Activated CD4-positive, alpha-beta memory T cell treated with anti-CD3 and anti-CD28 coated beads for 36 hours (primary cell): ENCODE measurements at regions not wholly inside any gene's neighbourhood (a gene's known extent, or its start where the extent isn't known, plus 50 kb on each side); places are given as distances from the start of the nearest gene placed in this dataset.
"Not testable (repeated sequence)": the region's sequence is repeated elsewhere in the genome, so short reads cannot be mapped to it uniquely, and the experiment has no call there.

ENCODE experiments used
- CTCF ChIA-PET: fragments of 350-600 bp; sonication (Branson Sonifier 250); formaldehyde crosslinking; loops from one replicate; lab custom pipeline; 2021; ENCODE audit warnings: antibody characterized with exemption, inconsistent platforms; lab: Charles Lee
- POLR2A ChIA-PET: fragments of 350-600 bp; sonication (Branson Sonifier 250); formaldehyde crosslinking; loops from one replicate; lab custom pipeline; 2021; ENCODE audit warnings: antibody characterized with exemption; lab: Charles Lee
- DNase-seq: peaks from one replicate; pipeline ENCODE4 v3.0.0-alpha.2; 2020
- H3K27ac Mint-ChIP-seq: one replicate; pipeline ENCODE4 v1.8.0; 2021; ENCODE audit warnings: mixed read lengths
- H3K27me3 Mint-ChIP-seq: one replicate; pipeline ENCODE4 v1.8.0; 2021; ENCODE audit warnings: mixed read lengths
- H3K36me3 Mint-ChIP-seq: one replicate; pipeline ENCODE4 v1.8.0; 2021; ENCODE audit warnings: mixed read lengths
- H3K4me1 Mint-ChIP-seq: one replicate; pipeline ENCODE4 v1.8.0; 2021; ENCODE audit warnings: low read depth, mixed read lengths
- H3K4me3 Mint-ChIP-seq: one replicate; pipeline ENCODE4 v1.8.0; 2021; ENCODE audit warnings: mild to moderate bottlenecking, mixed read lengths
- H3K9me3 Mint-ChIP-seq: one replicate; pipeline ENCODE4 v1.8.0; 2021; ENCODE audit warnings: mixed read lengths
- intact Hi-C: fragments of 100-400 bp; cut with micrococcal nuclease; formaldehyde crosslinking; loops from one replicate; pipeline ENCODE4 v1.15.1; 2023

DNA sequence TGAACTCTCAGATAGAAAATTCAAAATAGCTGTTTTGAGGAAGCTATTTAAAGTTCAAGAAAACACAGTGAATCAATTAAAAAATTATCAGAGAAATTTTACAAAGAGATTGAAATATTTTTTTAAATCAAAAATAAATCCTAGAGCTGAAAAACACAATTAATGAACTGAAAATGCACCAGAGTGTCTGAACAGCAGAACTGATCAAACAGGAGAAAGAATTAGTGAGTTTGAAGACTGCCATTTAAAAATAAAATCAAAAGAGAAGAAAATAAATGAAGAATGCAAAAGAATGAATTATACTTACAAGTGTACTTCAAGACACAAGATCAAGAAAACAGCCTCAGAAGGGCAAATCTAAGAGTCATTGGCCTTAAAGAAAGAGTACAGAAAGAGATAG, 1000.2 kb upstream of the ATXN8OS start:
- Mint-ChIP-seq H3K4me1 (no peaks in the 10 kb centered on the region), H3K36me3 (no peaks in the 10 kb centered on the region), H3K9me3 (peaks cover 12% of the 10 kb centered on the region), H3K27me3 (no peaks in the 10 kb centered on the region), H3K4me3 (no peak overlapping the region), H3K27ac (no peak overlapping the region)
- intact Hi-C loops = no loop called here
- POLR2A ChIA-PET = no interaction called here
- no peak for DNase-seq
- CTCF ChIA-PET = no interaction called here

DNA sequence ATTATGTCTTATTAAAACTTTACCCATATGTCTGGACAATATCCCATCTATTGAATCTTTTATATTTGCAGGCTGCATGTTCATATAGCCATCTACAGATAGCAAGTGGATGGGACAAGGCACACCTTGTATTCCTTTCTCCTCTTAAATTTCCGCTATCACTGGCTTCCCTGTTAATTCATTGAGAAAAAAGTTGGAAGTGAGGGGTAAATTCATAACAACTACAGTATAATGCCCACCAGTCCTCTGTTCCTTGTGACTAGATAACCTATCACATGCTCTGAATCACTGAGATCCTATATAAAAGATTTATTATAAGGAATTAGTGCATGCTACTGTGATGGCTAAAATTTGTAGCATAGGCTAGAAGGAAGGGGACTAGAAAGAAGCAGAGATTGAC, 1005.8 kb upstream of the ATXN8OS start:
- CTCF ChIA-PET = no interaction called here
- intact Hi-C loops = no loop called here
- Mint-ChIP-seq H3K4me3 (no peak overlapping the region), H3K27ac (no peak overlapping the region), H3K27me3 (no peaks in the 10 kb centered on the region), H3K9me3 (peaks cover 9% of the 10 kb centered on the region), H3K36me3 (no peaks in the 10 kb centered on the region), H3K4me1 (no peaks in the 10 kb centered on the region)
- POLR2A ChIA-PET = no interaction called here
- no peak for DNase-seq

DNA sequence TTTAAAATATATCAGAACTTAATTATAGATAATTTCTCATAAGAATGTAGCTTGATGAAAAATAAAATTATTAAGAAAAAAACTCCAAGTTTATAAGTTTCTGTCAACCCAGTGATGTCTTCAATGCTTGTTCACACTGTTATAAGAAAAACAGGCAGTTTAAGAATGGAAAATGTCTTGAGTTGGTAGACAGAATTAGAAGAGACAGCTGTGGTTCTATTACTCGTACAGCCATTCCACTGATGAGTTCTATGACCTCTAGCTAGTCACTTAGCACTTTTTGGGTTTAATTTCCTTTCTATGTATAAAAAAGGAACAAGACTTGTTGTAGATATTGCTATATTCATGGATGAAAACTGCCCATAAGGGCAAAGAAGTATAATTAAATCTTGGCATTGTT, 1013.1 kb upstream of the ATXN8OS start:
- Mint-ChIP-seq H3K27me3 (no peaks in the 10 kb centered on the region), H3K9me3 (peaks cover 2% of the 10 kb centered on the region), H3K4me3 (no peak overlapping the region)

DNA sequence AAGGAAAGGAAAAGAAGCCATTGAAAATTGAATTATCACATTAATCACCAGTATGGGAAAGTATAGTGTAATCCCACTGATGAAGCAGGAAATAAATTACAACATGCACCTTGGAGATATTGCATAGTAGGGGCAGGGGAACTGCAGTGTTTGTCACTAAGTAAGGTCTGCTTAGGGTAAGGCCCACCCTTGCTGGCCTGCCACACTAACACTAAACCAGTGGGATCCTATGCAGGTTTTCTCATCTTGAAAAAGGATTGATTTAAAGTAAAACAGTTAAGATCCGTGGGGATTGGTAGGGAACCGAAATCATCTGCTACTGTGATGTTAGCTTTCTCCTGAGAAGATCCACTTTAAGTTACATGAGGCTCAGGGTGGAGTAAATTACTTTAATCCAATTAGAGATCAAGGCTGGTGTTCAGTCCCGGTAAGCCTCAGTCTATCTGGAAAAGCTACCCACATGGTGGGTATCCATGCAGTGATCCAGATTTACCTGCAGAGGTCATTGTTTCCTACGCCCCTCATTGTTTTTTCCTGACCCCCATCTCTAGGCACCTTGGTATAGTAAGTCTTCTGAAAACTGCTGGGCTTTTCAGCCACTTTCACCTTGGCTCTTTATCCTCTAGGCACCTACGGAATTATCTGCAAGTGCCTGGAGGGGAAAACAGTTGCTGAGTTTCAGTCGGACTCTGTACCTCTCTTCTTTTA, 1014.9 kb upstream of the ATXN8OS start:
- Mint-ChIP-seq H3K9me3 (peaks cover 2% of the 10 kb centered on the region), H3K36me3 (no peaks in the 10 kb centered on the region), H3K4me1 (no peaks in the 10 kb centered on the region), H3K27ac (no peak overlapping the region), H3K27me3 (no peaks in the 10 kb centered on the region), H3K4me3 (no peak overlapping the region)
- DNase-seq = no peak
- ChIA-PET POLR2A (no interaction called here), CTCF (no interaction called here)
- intact Hi-C loops = no loop called here

More for the DNA sequence above, 1013.1 kb upstream of the ATXN8OS start:
- Mint-ChIP-seq H3K36me3 (no peaks in the 10 kb centered on the region), H3K27ac (no peak overlapping the region), H3K4me1 (no peaks in the 10 kb centered on the region)
- no peak for DNase-seq
- intact Hi-C loops = no loop called here
- ChIA-PET POLR2A (no interaction called here), CTCF (no interaction called here)

DNA sequence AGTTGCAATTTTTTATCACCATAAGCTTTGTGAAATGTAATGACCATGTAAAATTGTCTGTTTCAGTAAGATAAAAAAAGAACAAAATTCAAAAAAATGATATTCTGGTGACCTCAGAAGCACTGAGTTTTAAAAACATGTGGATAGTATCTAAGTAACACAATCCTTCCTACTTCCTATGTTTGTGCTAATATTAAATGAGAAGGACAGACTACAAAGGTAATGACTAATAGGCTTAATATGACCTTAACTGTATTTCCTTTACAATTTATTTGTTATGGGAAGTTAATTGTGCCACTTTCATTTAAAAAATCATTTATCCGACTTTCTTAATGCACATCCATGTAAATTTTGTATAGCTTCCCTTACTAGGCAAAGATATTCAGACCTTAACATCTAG, 1030.4 kb upstream of the ATXN8OS start:
- no peaks in the 10 kb centered on the region for H3K27me3 Mint-ChIP-seq
- H3K27ac Mint-ChIP-seq = no peak overlapping the region
- H3K9me3 Mint-ChIP-seq = peaks cover 5% of the 10 kb centered on the region
- no peaks in the 10 kb centered on the region for H3K36me3 Mint-ChIP-seq
- H3K4me3 Mint-ChIP-seq = no peak overlapping the region
- intact Hi-C loops = no loop called here
- ChIA-PET POLR2A (no interaction called here), CTCF (no interaction called here)
- no peak for DNase-seq
- no peaks in the 10 kb centered on the region for H3K4me1 Mint-ChIP-seq

DNA sequence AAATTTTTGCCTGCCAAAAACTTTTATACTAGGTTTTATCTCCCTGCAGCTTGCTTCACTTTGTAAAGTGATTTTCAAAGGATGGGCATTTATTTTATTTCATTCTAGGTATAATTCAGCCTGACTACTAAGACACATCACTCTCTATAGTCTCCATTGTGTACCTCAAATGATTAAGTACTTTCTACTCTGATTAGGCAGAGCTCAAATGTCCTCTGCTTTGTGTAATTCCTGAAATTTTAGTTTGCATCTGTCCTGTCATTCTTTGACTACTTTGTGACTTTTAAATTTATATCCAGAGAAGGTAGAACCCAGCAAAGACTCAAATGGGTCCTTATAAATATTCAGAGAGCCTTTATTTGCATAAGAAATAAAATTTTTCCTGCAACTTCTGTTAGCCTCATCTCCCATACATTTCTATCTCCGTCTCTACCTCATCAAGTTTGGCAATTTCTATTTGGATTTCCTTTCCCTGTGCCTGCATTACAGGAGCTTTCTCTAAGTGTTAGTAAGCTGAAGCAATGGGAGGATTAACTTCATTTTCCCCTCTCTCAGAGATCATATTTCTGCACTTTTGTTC, 1038.0 kb upstream of the ATXN8OS start:
- DNase-seq = no peak
- no peak overlapping the region for H3K4me3 Mint-ChIP-seq
- intact Hi-C loops = no loop called here
- H3K36me3 Mint-ChIP-seq = no peaks in the 10 kb centered on the region
- ChIA-PET POLR2A (no interaction called here), CTCF (no interaction called here)
- H3K27me3 Mint-ChIP-seq = no peaks in the 10 kb centered on the region
- peaks cover 5% of the 10 kb centered on the region for H3K9me3 Mint-ChIP-seq
- no peaks in the 10 kb centered on the region for H3K4me1 Mint-ChIP-seq
- H3K27ac Mint-ChIP-seq = no peak overlapping the region

DNA sequence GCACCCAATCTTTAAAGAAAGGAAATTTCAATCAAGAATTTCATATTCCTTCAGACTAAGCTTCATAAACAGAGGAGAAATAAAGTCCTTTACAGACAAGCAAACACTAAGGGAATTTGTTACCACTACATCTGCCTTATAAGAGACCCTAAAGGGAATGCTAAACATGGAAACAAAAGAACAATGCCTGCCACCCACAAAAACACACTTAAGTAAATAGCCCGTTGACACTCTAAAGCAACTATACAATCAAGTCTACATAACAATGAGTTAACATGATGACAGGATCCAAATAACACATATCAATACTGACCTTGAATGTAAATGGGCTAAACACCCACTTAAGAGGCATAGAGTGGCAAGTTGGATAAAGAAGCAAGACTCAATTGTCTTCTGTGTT, 1056.9 kb upstream of the ATXN8OS start:
- intact Hi-C loops = no loop called here
- Mint-ChIP-seq H3K27me3 (no peaks in the 10 kb centered on the region), H3K36me3 (no peaks in the 10 kb centered on the region), H3K27ac (no peak overlapping the region), H3K9me3 (peaks cover 31% of the 10 kb centered on the region), H3K4me1 (no peaks in the 10 kb centered on the region), H3K4me3 (no peak overlapping the region)
- ChIA-PET POLR2A (no interaction called here), CTCF (no interaction called here)
- no peak for DNase-seq

DNA sequence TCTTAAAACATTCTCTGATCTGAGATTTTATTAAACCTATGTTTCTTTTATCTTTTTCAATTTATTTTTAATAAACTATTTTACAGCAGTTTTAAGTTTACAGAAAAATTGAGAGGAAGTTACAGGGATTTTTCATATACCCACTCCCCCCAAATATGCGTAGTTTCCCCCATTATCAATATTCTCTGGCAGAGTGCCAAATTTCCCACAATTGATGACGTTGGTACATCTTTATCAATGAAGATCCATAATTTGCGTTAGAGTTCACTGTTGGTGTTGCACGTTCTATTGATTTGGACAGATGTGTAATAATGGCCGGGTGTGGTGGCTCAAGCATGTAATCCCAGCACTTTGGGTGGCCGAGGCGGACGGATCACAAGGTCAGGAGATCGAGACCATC, 1063.0 kb upstream of the ATXN8OS start:
- H3K36me3 Mint-ChIP-seq = no peaks in the 10 kb centered on the region
- no peaks in the 10 kb centered on the region for H3K4me1 Mint-ChIP-seq
- H3K9me3 Mint-ChIP-seq = peaks cover 6% of the 10 kb centered on the region
- H3K27me3 Mint-ChIP-seq = no peaks in the 10 kb centered on the region
- intact Hi-C loops = no loop called here
- POLR2A ChIA-PET = no interaction called here
- CTCF ChIA-PET = no interaction called here
- H3K27ac Mint-ChIP-seq = no peak overlapping the region
- no peak overlapping the region for H3K4me3 Mint-ChIP-seq
- no peak for DNase-seq

DNA sequence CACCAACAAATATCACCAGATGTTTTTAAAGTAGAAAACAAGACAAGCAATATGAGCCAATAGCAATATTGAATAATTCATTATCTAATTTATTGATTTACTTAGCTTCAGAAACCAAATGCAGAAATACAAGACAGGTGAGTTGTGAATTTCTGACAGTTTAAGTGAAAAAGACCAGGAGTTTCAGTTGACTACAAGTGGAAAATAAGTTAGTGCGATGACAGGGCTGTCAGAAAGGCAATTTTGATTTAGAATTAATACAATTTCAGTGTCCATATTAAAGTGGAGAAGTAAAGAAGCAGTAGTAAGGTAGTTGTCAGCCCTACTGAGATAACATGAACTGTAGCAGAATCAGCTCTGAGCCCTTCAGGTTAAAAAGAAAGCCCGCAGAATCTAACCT, 1066.7 kb upstream of the ATXN8OS start:
- no peak overlapping the region for H3K27ac Mint-ChIP-seq
- CTCF ChIA-PET = no interaction called here
- H3K9me3 Mint-ChIP-seq = peaks cover 7% of the 10 kb centered on the region
- POLR2A ChIA-PET = no interaction called here
- H3K4me1 Mint-ChIP-seq = no peaks in the 10 kb centered on the region
- no peak overlapping the region for H3K4me3 Mint-ChIP-seq
- no peaks in the 10 kb centered on the region for H3K36me3 Mint-ChIP-seq
- intact Hi-C loops = no loop called here
- DNase-seq = no peak
- H3K27me3 Mint-ChIP-seq = no peaks in the 10 kb centered on the region

DNA sequence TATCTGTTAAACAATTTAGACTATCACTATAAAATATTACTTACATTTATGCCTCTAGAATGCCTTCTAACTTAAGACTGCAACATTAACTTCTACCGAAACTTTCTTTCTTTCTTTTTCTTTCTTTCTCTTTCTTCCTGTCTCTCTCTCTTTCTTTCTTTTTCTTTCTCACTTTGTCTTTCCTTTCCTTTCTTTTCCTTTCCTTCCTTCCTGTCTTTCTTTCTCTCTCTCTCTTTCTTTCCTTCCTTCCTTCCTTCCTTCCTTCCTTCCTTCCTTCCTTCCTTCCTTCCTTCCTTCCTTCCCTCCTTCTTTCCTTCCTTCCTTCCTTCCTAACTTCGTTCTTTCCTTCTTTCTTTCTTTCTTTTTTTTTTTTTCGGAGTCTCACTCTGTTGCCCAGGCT, 1071.9 kb upstream of the ATXN8OS start:
- no peak for DNase-seq
- intact Hi-C loops = no loop called here
- POLR2A ChIA-PET = no interaction called here
- Mint-ChIP-seq H3K4me1 (no peaks in the 10 kb centered on the region), H3K27ac (no peak overlapping the region), H3K36me3 (no peaks in the 10 kb centered on the region), H3K27me3 (no peaks in the 10 kb centered on the region), H3K9me3 (peaks cover 2% of the 10 kb centered on the region), H3K4me3 (no peak overlapping the region)
- CTCF ChIA-PET = no interaction called here

DNA sequence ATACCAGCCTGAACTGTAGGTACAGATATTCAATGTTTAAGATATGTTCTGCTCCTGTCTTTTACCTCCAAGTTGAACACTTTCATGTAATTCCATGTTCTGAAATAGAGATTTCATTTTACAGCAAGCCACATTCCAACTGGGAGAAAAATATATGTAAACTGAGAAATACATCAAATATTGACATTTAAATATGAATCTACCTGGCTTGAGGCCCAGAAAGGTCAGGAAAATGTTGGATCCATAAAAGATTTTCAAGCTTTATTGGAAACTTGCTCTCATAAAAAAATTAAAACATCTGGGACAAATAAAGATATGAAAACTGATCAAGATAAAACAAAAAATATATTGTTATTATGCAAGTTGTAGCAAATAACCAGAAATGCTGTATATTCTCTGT, 1078.7 kb upstream of the ATXN8OS start:
- CTCF ChIA-PET = no interaction called here
- H3K36me3 Mint-ChIP-seq = no peaks in the 10 kb centered on the region
- no peaks in the 10 kb centered on the region for H3K4me1 Mint-ChIP-seq
- no peak overlapping the region for H3K27ac Mint-ChIP-seq
- POLR2A ChIA-PET = no interaction called here
- no peaks in the 10 kb centered on the region for H3K27me3 Mint-ChIP-seq
- intact Hi-C loops = no loop called here
- H3K9me3 Mint-ChIP-seq = peaks cover 3% of the 10 kb centered on the region
- no peak for DNase-seq
- H3K4me3 Mint-ChIP-seq = no peak overlapping the region

DNA sequence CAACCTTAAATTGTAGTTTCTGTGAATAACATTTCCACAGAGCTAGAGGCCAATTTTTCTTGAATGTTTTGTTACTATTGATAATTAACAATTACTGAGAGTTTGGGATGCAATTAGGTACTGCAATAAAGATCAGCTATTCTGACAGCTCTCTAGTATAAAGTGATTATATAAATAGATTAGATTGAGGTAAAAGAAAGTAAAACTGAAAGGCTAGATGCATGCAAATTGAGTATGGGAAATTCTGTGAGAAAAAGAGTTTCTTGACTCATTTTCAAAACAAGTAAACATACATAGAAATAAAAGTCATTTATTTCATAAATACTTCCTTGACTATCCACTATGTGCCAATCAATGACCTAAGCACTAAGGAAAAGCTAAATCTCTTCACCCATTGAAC, 1087.5 kb upstream of the ATXN8OS start:
- ChIA-PET CTCF (interaction anchor here (0.9 kb wide), 1 partner anchor 9 kb away, joined by 4 read pairs; no protein-coding TSS in a partner anchor), POLR2A (no interaction called here)
- peaks cover 15% of the 10 kb centered on the region for H3K9me3 Mint-ChIP-seq
- no peak overlapping the region for H3K4me3 Mint-ChIP-seq
- intact Hi-C loops = no loop called here
- H3K36me3 Mint-ChIP-seq = no peaks in the 10 kb centered on the region
- H3K27ac Mint-ChIP-seq = no peak overlapping the region
- DNase-seq = no peak
- H3K4me1 Mint-ChIP-seq = no peaks in the 10 kb centered on the region
- no peaks in the 10 kb centered on the region for H3K27me3 Mint-ChIP-seq

DNA sequence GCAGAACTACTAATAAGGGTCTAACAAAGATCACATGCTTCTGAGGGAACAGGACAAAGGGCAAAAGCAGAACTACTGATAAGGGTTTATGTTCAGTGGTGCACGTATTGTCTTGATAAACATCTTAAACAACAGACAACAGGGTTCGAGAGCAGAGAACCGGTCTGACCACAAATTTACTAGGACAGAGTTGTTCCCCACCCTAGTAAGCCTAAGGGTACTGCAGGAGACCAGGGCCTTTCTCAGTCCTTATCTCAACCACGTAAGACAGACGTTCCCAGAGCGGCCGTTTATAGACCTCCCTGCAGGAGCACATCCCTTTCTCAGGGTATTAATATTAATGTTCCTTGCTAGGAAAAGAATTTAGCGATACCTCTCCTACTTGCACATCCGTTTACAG, 1089.5 kb upstream of the ATXN8OS start:
- DNase-seq, H3K4me3 Mint-ChIP-seq, CTCF ChIA-PET, POLR2A ChIA-PET, H3K36me3 Mint-ChIP-seq, H3K4me1 Mint-ChIP-seq, H3K27ac Mint-ChIP-seq, H3K27me3 Mint-ChIP-seq, intact Hi-C loops: not testable (repeated sequence)
- peaks cover 18% of the 10 kb centered on the region for H3K9me3 Mint-ChIP-seq
